HG02798 (cell line): ENCODE measurements at regions not wholly inside any gene's neighbourhood (a gene's known extent, or its start where the extent isn't known, plus 50 kb on each side); places are given as distances from the start of the nearest gene placed in this dataset.

Source experiments
- ATAC-seq: cut with Tn5 transposase; IDR thresholded peaks from one replicate; pipeline ENCODE4 v1.9.1; 2021; ENCODE audit warnings: mild to moderate bottlenecking; ENCODE audit not compliant: unreplicated experiment, poor library complexity

DNA sequence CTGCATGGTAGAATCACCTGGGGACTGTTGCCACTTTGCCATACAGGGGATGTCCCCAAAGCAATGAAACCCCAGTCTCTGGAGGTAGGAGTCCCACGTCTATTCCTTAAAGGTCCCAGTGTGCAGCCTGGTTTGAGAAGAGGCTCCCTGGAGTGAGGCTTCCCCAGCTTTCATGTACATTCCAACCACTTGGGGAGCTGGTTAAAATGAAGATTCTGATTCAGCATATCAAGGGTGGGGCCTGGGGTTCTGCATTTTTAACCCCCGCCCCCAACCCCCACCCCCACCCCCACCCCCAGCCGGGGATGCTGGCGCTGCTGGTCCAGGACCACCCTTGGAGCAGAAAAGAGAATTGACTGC is 241.2 kb downstream of the FOXL1 start:
- ATAC-seq: no peak

DNA sequence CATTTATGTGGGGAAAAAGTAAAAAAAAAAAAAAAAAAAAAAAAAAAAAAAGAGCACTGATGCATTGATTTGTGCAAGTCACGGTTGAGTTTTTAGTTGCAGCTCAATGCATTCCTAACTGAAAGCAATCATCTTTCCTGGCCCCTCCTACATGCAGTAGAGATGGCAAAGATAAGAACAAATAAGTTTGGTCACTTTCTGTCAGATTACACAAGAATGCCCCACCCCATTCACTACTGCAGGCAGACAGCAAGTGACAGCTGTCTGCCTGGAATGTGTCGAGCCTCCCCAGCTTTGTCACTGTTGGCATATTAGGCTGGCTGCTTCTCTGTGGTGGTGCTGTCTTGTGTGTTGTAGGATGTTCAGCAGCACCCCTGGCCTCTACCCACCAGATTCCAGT is 243.5 kb downstream of the FOXL1 start:
- ATAC-seq: no peak

DNA sequence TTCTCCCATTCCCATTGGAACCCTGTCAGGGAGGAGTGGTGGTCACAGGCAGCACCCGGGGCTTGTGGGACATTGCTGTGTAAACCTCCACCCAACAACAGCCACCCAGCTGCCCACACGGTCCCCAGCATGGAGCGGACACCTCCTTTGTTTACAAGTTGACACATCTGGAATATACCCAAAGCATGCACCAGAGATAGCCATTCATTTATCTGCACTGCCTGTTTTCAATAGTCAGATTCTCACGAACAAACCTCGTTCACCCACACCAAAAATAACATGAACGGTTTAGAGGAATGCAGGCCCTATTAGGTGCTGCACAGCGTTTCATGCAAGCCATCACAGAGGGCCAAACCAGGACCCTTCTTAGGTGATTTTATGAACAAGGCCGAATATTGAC is 244.8 kb downstream of the FOXL1 start:
- no peak for ATAC-seq

DNA sequence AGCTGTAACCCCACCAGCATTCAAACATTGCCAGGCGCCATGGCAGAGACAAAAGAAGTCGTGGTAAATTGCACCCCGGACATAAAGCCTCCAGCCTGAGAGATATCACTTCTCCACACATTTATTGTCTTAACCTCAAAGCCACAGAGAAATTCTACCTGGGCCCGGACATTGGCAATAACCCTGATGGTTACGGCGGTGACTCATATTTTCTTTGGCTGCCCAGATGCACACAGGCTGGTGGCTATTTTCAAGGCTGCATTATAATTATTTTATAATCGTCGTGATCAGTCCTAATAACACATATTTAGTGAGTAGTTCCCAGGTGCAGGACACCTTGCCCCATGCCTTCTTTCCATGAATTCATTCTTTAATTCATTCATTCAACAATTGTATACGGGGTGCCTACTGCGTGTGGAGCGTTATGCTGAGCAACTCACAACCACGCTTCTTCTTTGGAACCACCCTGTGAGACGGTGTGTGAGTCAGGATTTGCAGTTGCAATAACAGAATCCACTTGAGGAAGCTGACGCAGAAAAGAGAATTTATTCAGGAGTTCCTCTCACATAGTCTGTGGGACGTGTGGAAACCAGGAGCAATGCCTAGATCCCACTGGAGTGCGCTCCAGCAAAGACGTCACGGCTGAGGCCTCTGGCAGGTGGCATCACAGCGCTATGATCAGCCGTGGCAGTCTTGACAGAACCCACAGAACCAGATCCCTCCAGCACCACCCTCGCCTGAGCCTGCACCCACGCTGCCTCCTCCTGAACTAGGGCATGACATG is 245.7 kb downstream of the FOXL1 start:
- ATAC-seq: no peak

GRCh38 chr16:86824751-86825296 is 246.5 kb downstream of the FOXL1 start:
- ATAC-seq: no peak

DNA sequence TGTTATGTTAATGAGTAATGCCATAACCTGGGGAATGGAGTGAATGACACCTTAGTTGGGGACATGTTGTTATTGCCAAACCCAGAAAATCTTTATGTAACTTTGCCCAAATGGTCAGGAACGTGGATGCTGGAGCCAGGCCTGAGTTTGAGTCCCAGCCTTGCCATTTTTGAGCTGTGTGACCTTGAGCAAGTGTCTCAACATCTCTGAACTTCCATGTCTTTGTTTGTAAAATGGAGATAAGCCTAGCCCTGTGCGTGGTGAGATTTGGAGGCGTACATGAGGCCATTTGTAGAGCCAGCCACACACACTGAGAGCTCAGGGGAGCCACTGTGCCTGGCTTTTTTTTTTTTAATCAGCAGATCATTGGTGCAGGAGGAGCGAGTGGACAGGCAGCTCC is 247.3 kb downstream of the FOXL1 start:
- ATAC-seq: no peak

DNA sequence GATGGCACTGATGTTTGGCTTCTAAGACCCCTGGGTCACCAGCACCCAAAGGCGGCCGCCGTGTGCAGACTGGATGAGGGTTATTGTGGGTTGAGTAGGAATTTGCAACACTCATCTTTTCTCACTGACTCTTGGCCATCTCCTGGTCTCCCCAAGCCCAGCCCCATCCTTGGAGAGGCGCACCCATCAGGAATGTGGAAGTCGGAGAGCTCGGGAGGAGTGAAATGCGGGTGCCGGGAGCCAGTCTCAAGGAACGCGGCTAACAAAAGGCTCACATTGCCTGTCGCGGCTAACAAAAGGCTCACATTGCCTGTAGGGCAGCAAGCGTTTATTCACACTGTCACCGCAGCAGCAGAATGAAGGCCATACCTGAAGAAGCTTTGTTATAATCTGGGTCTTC is 248.6 kb downstream of the FOXL1 start:
- no peak for ATAC-seq

GRCh38 chr16:86827521-86827920 is 249.2 kb downstream of the FOXL1 start:
- ATAC-seq: no peak

GRCh38 chr16:86828202-86828601 is 249.9 kb downstream of the FOXL1 start:
- ATAC-seq: no peak

- ATAC-seq: no peak
These were observed 250.3 kb downstream of the FOXL1 start for GRCh38 chr16:86828653-86829052.

GRCh38 chr16:86831366-86831765 is 253.0 kb downstream of the FOXL1 start:
- no peak for ATAC-seq

- no peak for ATAC-seq
These were observed 254.8 kb downstream of the FOXL1 start for GRCh38 chr16:86833136-86833535.

GRCh38 chr16:86834451-86835035 is 256.2 kb downstream of the FOXL1 start:
- no peak for ATAC-seq

- ATAC-seq: no peak
These were observed 257.6 kb downstream of the FOXL1 start for GRCh38 chr16:86835982-86836381.

DNA sequence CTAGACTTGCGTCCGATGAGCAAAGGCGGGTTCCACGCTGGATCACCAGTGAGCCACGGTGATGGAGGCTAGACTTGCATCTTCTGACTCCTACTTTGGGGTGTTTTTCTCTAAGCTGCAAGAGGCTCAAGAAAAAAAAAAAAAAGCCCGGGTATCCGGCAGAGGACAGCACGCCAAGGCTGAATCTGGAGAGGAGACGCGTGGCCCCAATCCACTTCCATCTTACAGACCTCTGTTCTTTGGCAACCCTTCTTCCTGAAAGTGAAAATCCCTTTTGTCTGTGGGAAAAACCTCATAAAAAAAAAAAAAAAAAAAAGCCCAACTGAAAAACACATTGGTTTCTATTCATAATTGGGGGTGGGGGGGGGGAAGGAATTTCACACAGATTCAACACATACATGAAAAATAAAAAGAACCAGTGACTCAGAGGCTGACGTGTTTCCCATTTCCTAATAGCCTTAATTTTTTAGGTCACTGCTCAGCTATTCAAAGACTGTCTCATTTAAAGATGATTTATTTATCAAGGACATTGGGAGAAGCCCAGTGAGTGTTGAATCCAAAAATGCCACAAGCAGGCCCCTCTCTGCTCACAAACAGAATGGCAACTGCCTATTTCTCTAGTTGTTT is 258.3 kb downstream of the FOXL1 start:
- ATAC-seq: no peak

GRCh38 chr16:86843812-86844211 is 265.5 kb downstream of the FOXL1 start:
- ATAC-seq: no peak

DNA sequence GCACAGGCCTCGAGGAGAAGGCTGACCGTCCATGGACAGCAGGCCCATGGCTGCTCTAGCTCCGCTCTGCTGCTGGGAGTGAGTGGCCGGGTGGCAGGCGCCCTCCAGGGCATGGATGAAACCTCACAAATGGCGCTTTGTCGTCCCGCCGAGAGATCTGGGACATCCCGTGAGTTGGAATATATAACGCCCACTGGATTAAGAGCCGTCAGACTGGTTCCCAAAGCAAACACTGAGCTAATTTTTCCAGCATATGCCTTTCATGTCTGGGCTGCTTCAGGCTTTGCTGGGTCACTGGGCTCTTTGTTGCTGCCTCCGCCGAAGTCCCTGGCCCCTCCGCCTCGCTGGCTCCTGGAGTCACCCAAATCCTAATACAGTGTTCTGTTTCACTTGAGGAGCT is 266.3 kb downstream of the FOXL1 start:
- no peak for ATAC-seq

DNA sequence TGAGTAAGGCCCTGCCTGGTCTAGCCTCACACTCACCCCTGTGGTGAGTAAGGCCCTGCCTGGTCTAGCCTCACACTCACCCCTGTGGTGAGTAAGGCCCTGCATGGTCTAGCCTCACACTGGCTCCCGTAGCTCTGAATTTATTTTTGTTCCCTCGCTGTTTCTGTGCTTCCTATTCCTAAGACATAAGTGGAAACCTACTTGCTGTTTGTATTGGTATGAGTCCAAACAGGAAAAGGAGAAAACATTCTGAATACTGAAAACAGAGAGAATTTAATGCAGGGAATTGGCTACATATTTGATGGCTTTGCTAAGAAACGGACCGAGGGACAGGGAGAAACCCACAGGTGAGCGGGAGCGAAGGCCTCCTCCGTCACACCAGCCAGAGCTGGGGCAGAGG is 267.8 kb downstream of the FOXL1 start:
- no peak for ATAC-seq

- ATAC-seq: no peak
These were observed 270.5 kb downstream of the FOXL1 start for GRCh38 chr16:86848821-86849220.

GRCh38 chr16:86850670-86851069 is 272.3 kb downstream of the FOXL1 start:
- ATAC-seq: no peak

DNA sequence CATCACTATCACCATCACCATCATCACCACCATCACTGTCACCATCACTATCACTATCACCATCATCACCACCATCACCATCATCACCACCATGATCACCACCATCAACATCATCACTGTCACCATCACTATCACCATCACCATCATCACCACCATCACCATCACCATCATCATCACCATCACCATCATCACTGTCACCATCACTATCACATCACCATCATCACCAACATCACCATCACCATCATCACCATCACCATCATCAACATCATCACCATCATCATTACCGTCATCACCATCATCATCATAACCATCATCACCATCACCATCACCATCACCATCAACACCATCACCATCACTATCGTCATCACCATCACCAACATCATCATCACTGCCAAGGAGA is 273.8 kb downstream of the FOXL1 start:
- ATAC-seq: no peak
